ENCODE measurements at regions not wholly inside any gene's neighbourhood (a gene's known extent, or its start where the extent isn't known, plus 50 kb on each side); places are given as distances from the start of the nearest gene placed in this dataset.

DNA sequence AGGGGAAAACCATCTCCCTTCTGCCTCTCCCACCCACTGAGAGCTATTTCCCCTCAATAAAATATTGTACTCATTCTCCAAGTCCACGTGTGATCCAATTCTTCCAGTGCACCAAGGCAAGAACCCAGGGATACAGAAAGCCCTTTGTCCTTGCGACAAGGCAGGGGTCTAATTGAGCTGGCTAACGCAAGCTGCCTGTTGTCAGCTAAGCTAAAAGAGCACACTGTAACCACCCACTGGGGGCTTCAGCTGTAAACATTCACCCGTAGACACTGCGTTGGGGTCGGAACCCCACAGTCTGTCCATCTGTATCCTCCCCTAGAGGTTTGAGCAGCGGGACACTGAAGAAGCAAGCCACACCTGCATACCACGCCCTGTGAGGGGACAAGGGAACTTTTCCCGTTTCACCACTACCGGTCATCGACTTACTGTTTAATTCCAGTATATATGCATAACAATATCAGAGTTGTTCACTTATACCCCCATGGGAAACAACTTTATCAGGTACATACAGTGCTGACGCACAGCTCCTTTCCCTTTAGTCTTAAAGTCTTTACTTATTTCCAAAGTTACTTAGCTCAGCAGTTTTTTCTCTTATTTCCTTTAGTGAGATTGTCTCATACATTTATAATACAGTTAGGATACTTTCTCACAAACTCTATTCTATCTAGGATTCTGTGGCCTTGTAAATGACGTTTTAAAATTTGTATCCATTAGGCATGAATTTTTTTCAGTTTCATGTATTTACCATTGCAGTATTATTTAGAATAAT is 721.6 kb downstream of the ANKRD7 start:
- TF ChIP-seq, protein P1, sequence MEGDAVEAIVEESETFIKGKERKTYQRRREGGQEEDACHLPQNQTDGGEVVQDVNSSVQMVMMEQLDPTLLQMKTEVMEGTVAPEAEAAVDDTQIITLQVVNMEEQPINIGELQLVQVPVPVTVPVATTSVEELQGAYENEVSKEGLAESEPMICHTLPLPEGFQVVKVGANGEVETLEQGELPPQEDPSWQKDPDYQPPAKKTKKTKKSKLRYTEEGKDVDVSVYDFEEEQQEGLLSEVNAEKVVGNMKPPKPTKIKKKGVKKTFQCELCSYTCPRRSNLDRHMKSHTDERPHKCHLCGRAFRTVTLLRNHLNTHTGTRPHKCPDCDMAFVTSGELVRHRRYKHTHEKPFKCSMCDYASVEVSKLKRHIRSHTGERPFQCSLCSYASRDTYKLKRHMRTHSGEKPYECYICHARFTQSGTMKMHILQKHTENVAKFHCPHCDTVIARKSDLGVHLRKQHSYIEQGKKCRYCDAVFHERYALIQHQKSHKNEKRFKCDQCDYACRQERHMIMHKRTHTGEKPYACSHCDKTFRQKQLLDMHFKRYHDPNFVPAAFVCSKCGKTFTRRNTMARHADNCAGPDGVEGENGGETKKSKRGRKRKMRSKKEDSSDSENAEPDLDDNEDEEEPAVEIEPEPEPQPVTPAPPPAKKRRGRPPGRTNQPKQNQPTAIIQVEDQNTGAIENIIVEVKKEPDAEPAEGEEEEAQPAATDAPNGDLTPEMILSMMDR (IDR thresholded peaks at IDR 0.05; ENCODE audit: low read depth, low read length, missing input control), result no peak
- TF ChIP-seq RAD21 (IDR thresholded peaks at IDR 0.05) (no peak), RXRA (IDR thresholded peaks at IDR 0.05) (no peak), GABPA (IDR thresholded peaks at IDR 0.05 in 1 of 2, conservative IDR thresholded peaks at IDR 0.05 in 1 of 2) (no peak), SP1 (IDR thresholded peaks at IDR 0.05) (no peak), TAF1 (conservative IDR thresholded peaks at IDR 0.05) (no peak), YY1 (IDR thresholded peaks at IDR 0.05) (no peak)
- TF ChIP-seq, protein P2, sequence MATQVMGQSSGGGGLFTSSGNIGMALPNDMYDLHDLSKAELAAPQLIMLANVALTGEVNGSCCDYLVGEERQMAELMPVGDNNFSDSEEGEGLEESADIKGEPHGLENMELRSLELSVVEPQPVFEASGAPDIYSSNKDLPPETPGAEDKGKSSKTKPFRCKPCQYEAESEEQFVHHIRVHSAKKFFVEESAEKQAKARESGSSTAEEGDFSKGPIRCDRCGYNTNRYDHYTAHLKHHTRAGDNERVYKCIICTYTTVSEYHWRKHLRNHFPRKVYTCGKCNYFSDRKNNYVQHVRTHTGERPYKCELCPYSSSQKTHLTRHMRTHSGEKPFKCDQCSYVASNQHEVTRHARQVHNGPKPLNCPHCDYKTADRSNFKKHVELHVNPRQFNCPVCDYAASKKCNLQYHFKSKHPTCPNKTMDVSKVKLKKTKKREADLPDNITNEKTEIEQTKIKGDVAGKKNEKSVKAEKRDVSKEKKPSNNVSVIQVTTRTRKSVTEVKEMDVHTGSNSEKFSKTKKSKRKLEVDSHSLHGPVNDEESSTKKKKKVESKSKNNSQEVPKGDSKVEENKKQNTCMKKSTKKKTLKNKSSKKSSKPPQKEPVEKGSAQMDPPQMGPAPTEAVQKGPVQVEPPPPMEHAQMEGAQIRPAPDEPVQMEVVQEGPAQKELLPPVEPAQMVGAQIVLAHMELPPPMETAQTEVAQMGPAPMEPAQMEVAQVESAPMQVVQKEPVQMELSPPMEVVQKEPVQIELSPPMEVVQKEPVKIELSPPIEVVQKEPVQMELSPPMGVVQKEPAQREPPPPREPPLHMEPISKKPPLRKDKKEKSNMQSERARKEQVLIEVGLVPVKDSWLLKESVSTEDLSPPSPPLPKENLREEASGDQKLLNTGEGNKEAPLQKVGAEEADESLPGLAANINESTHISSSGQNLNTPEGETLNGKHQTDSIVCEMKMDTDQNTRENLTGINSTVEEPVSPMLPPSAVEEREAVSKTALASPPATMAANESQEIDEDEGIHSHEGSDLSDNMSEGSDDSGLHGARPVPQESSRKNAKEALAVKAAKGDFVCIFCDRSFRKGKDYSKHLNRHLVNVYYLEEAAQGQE (IDR thresholded peaks at IDR 0.05), result no peak
- TF ChIP-seq, protein P3, sequence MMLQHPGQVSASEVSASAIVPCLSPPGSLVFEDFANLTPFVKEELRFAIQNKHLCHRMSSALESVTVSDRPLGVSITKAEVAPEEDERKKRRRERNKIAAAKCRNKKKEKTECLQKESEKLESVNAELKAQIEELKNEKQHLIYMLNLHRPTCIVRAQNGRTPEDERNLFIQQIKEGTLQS (IDR thresholded peaks at IDR 0.05), result no peak

Data from liver (tissue), 3 donors.